MM.1S (cell line): ENCODE measurements at regions not wholly inside any gene's neighbourhood (a gene's known extent, or its start where the extent isn't known, plus 50 kb on each side); places are given as distances from the start of the nearest gene placed in this dataset.
"Not testable (repeated sequence)": the region's sequence is repeated elsewhere in the genome, so short reads cannot be mapped to it uniquely, and the experiment has no call there.

Experiments used
- DNase-seq: peaks from one replicate; pipeline ENCODE4 v3.0.0-alpha.2; 2015
- H2AFZ ChIP-seq: fragments of 300-600 bp; sonication (generic); 2 replicates; pipeline ENCODE4 v1.6.0; 2016; ENCODE audit warnings: antibody characterized with exemption, low read length
- H3F3A ChIP-seq: fragments of 300-600 bp; sonication (generic); 2 replicates; pipeline ENCODE4 v1.6.1; 2016; ENCODE audit warnings: mild to moderate bottlenecking, antibody characterized with exemption, low read length, moderate library complexity, mixed read lengths; ENCODE audit not compliant: insufficient read depth
- H3K27ac ChIP-seq: fragments of 300-600 bp; sonication (generic); 2 replicates; pipeline ENCODE4 v1.5.1; 2016; ENCODE audit warnings: mild to moderate bottlenecking, low read length
- H3K27me3 ChIP-seq: fragments of 300-600 bp; sonication (generic); replicated peaks from 2 replicates; pipeline ENCODE4 v1.6.0; 2016; ENCODE audit warnings: low read length; ENCODE audit not compliant: insufficient read depth
- H3K36me3 ChIP-seq: fragments of 300-600 bp; sonication (generic); replicated peaks from 2 replicates; pipeline ENCODE4 v1.6.1; 2016; ENCODE audit warnings: mild to moderate bottlenecking, low read length, mixed read lengths; ENCODE audit not compliant: insufficient read depth
- H3K4me1 ChIP-seq: fragments of 300-600 bp; sonication (generic); 2 replicates; pipeline ENCODE4 v1.6.1; 2016; ENCODE audit warnings: low read length, mixed read lengths
- H3K4me2 ChIP-seq: fragments of 300-600 bp; sonication (generic); 2 replicates; pipeline ENCODE4 v1.6.0; 2016; ENCODE audit warnings: low read depth, low read length
- H3K4me3 ChIP-seq: fragments of 300-600 bp; sonication (generic); 2 replicates; pipeline ENCODE4 v1.5.1; 2016; ENCODE audit warnings: low read length, mixed read lengths
- H3K79me2 ChIP-seq: fragments of 300-600 bp; sonication (generic); 2 replicates; pipeline ENCODE4 v1.6.1; 2016; ENCODE audit warnings: mixed run types, low read length, mixed read lengths
- H3K9ac ChIP-seq: fragments of 300-600 bp; sonication (generic); 2 replicates; pipeline ENCODE4 v1.6.1; 2016; ENCODE audit warnings: low read length, mixed read lengths
- H3K9me2 ChIP-seq: fragments of 300-600 bp; sonication (generic); replicated peaks from 2 replicates; pipeline ENCODE4 v1.6.1; 2016; ENCODE audit warnings: mild to moderate bottlenecking, low read length, mixed read lengths; ENCODE audit not compliant: insufficient read depth
- H3K9me3 ChIP-seq: fragments of 300-600 bp; sonication (generic); replicated peaks from 2 replicates; pipeline ENCODE4 v1.6.1; 2016; ENCODE audit warnings: mild to moderate bottlenecking, low read length, mixed read lengths; ENCODE audit not compliant: insufficient read depth
- H4K20me1 ChIP-seq: fragments of 300-600 bp; sonication (generic); 2 replicates; pipeline ENCODE4 v1.6.1; 2016; ENCODE audit warnings: mild to moderate bottlenecking, low read length, moderate library complexity, mixed read lengths; ENCODE audit not compliant: insufficient read depth
- EZH2 ChIP-seq: fragments of 300-600 bp; sonication (generic); optimal IDR thresholded peaks from 2 replicates; pipeline ENCODE3; 2017; ENCODE audit warnings: low read depth, mild to moderate bottlenecking, antibody characterized with exemption, low read length, mixed read lengths
- EZH2phosphoT487 ChIP-seq: fragments of 300-600 bp; sonication (generic); IDR thresholded peaks from 2 replicates; pipeline ENCODE4 v1.6.1; 2018; ENCODE audit warnings: antibody characterized with exemption, low read length
- TF ChIP-seq, protein P1 (sequence below): fragments of 300-600 bp; sonication (generic); IDR thresholded peaks from 2 replicates; pipeline ENCODE4 v1.5.1; 2016; ENCODE audit warnings: antibody characterized with exemption, low read length, mixed read lengths

DNA sequence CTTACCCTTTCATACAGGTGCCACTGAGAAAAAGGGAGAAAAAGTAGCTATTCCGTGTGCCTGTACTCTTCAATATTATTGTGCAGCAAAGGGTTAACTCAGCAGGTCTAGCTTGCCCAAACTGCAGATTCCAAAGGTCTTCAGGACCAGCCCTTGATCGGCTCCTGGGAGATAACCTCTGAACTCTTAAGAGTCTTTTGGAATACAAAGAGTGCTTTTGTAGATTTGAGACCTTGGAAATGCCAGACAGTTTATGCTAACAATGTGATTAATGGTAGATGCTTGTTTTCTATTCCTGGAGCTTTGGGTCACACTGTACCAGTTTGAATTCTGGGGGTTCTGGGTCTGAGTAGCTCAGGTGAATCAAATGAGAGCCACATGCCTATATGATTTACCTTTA lies 844.7 kb upstream of the MIR17HG start:
- Histone ChIP-seq H3K9ac (no peak overlapping the region), H3K79me2 (no peaks in the 10 kb centered on the region), H3K4me1 (no peaks in the 10 kb centered on the region), H3K27ac (no peak overlapping the region), H3K36me3 (no peaks in the 10 kb centered on the region), H4K20me1 (no peaks in the 10 kb centered on the region), H3K27me3 (no peaks in the 10 kb centered on the region), H3K4me3 (no peak overlapping the region), H3K9me3 (no peaks in the 10 kb centered on the region), H3K9me2 (no peaks in the 10 kb centered on the region), H2AFZ (no peak overlapping the region), H3K4me2 (no peak overlapping the region), H3F3A (no peaks in the 10 kb centered on the region)
- DNase-seq: no peak
- TF ChIP-seq EZH2: no peak
- no peak for TF ChIP-seq EZH2phosphoT487
- TF ChIP-seq, protein P1, sequence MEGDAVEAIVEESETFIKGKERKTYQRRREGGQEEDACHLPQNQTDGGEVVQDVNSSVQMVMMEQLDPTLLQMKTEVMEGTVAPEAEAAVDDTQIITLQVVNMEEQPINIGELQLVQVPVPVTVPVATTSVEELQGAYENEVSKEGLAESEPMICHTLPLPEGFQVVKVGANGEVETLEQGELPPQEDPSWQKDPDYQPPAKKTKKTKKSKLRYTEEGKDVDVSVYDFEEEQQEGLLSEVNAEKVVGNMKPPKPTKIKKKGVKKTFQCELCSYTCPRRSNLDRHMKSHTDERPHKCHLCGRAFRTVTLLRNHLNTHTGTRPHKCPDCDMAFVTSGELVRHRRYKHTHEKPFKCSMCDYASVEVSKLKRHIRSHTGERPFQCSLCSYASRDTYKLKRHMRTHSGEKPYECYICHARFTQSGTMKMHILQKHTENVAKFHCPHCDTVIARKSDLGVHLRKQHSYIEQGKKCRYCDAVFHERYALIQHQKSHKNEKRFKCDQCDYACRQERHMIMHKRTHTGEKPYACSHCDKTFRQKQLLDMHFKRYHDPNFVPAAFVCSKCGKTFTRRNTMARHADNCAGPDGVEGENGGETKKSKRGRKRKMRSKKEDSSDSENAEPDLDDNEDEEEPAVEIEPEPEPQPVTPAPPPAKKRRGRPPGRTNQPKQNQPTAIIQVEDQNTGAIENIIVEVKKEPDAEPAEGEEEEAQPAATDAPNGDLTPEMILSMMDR: no peak

DNA sequence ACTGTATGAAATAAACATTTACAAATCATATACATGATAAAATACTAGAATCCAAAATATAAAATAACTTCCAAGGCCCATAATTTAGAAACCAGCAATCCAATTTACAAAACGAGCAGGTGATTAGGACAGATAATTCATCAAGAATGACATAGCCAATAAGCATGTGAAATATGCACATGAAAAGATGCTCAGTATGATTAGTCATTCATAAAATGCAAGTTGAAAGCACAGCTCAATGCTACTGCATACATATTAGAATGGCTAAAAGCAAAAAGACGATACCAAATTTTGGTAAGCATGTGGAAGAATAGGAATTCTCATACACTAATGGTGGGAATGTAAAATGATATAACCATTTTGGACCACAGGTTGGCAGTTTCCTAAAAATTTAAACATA lies 837.2 kb upstream of the MIR17HG start:
- no peaks in the 10 kb centered on the region for H3K4me1 ChIP-seq
- no peaks in the 10 kb centered on the region for H4K20me1 ChIP-seq
- TF ChIP-seq, protein P1: no peak
- TF ChIP-seq EZH2: no peak
- TF ChIP-seq EZH2phosphoT487: no peak
- H3K27me3 ChIP-seq: no peaks in the 10 kb centered on the region
- no peak overlapping the region for H3K4me2 ChIP-seq
- no peaks in the 10 kb centered on the region for H3K79me2 ChIP-seq
- H3K4me3 ChIP-seq: no peak overlapping the region
- H3K9ac ChIP-seq: no peak overlapping the region
- no peak overlapping the region for H2AFZ ChIP-seq
- no peak overlapping the region for H3K27ac ChIP-seq
- H3K9me2 ChIP-seq: no peaks in the 10 kb centered on the region
- no peak for DNase-seq
- H3K36me3 ChIP-seq: no peaks in the 10 kb centered on the region
- no peaks in the 10 kb centered on the region for H3F3A ChIP-seq
- H3K9me3 ChIP-seq: no peaks in the 10 kb centered on the region

DNA sequence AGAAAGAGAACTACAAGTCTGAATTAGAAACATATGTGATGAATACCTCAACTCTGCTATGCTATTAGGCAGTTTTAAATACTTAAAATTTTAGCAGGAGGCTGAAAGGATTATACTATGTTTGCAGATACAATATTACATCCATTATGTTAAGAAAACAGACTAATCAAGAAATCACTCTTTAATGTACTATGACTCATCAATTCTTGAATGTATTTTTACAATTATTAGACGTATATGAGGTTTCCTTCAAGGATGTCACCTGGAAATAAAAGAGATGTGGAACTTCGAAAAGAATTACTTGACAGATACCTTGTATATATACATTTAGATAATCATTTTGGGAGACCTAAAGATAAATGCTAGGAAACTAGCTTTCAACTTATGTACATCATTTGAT lies 835.6 kb upstream of the MIR17HG start:
- Histone ChIP-seq H3K9ac (no peak overlapping the region), H3K36me3 (no peaks in the 10 kb centered on the region), H3K9me2 (no peaks in the 10 kb centered on the region), H3K4me1 (no peaks in the 10 kb centered on the region), H2AFZ (no peak overlapping the region), H3K4me3 (no peak overlapping the region), H3K27ac (no peak overlapping the region), H4K20me1 (no peaks in the 10 kb centered on the region), H3F3A (no peaks in the 10 kb centered on the region), H3K9me3 (no peaks in the 10 kb centered on the region), H3K4me2 (no peak overlapping the region), H3K79me2 (no peaks in the 10 kb centered on the region), H3K27me3 (no peaks in the 10 kb centered on the region)
- no peak for DNase-seq
- TF ChIP-seq, protein P1: no peak
- no peak for TF ChIP-seq EZH2phosphoT487
- no peak for TF ChIP-seq EZH2

DNA sequence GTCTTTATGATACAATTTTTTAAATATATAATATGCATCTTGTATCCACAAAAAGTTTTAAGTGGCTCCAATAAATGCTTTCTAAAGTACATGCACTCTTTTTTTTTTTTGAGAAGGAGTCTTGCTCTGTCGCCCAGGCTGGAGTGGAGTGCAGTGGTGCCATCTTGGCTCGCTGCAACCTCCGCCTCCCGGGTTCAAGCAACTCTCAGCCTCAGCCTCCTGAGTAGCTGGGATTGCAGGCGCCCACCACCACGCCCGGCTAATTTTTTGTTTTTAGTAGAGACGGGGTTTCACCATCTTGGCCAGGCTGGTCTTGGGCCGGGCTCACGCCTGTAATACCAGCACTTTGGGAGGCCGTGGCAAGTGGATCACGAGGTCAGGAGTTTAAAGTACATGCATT lies 832.8 kb upstream of the MIR17HG start:
- H3K36me3 ChIP-seq, H3F3A ChIP-seq, H3K4me2 ChIP-seq, H3K4me3 ChIP-seq, H3K27ac ChIP-seq, DNase-seq, H3K79me2 ChIP-seq, H2AFZ ChIP-seq, H4K20me1 ChIP-seq, H3K9ac ChIP-seq, H3K9me3 ChIP-seq, H3K9me2 ChIP-seq, H3K27me3 ChIP-seq: not testable (repeated sequence)
- peaks cover 18% of the 10 kb centered on the region for H3K4me1 ChIP-seq
